Coronary artery (tissue), 2 donors: ENCODE measurements at regions not wholly inside any gene's neighbourhood (a gene's known extent, or its start where the extent isn't known, plus 50 kb on each side); places are given as distances from the start of the nearest gene placed in this dataset.

ENCODE experiments used
- DNase-seq: peaks from one replicate; pipeline ENCODE4 v3.0.0-alpha.2; 2017; ENCODE audit warnings: low spot score
- H3K27ac ChIP-seq, 2 donors: fragments of 200-600 bp; sonication (generic); one replicate each; pipeline ENCODE4 v1.5.1; 2016 to 2019
- H3K4me3 ChIP-seq: fragments of 200-600 bp; sonication (generic); 2 replicates; pipeline ENCODE4 v1.5.1; 2016; ENCODE audit warnings: mild to moderate bottlenecking, moderate library complexity
- TF ChIP-seq, protein P1 (sequence below): fragments of 200-600 bp; sonication (generic); IDR thresholded peaks from one replicate; pipeline ENCODE4 v1.5.1; 2019; ENCODE audit warnings: antibody characterized with exemption

DNA sequence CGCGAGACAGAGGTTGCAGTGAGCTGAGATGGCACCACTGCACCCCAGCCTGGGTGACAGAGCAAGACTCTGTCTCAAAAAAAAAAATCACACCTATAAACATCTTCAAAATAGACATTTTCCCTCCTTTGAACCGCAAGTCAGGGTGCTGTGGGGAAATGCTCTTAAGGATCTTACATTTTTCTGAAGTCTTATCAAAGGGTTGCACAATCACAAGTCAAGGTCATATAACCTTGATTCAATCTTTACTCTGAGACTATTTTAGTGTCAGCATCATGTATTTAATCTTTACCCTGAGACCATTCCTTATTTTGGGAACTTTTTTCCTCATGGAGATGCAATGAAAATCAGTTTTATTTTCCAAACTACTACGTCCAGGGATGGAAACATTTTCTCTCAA is 62.8 kb upstream of the RANBP3L start:
- DNase-seq = no peak
- TF ChIP-seq, protein P1, sequence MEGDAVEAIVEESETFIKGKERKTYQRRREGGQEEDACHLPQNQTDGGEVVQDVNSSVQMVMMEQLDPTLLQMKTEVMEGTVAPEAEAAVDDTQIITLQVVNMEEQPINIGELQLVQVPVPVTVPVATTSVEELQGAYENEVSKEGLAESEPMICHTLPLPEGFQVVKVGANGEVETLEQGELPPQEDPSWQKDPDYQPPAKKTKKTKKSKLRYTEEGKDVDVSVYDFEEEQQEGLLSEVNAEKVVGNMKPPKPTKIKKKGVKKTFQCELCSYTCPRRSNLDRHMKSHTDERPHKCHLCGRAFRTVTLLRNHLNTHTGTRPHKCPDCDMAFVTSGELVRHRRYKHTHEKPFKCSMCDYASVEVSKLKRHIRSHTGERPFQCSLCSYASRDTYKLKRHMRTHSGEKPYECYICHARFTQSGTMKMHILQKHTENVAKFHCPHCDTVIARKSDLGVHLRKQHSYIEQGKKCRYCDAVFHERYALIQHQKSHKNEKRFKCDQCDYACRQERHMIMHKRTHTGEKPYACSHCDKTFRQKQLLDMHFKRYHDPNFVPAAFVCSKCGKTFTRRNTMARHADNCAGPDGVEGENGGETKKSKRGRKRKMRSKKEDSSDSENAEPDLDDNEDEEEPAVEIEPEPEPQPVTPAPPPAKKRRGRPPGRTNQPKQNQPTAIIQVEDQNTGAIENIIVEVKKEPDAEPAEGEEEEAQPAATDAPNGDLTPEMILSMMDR = no peak
- no peak overlapping the region for H3K27ac ChIP-seq
- no peak overlapping the region for H3K4me3 ChIP-seq

DNA sequence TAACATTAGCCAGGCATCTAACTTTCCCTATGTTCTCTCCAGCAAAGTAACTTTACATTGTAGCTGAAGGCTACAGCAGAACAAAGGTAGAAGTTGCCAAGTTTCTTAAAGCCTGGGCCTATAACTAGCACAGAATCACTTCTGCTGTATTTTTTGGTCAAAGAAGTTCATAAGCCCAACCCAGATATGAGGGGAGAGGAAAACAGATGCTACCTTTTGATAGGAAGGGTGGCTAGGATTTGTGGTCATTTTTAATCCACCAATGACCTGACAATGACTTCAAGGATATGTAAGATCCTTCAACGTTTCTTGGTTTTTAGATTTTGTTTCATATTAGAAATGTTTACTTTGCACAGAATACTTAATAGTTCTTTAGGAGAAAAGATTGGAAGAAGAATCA is 64.2 kb upstream of the RANBP3L start:
- Histone ChIP-seq H3K27ac (no peak overlapping the region), H3K4me3 (no peak overlapping the region)
- no peak for DNase-seq
- TF ChIP-seq, protein P1 = no peak

DNA sequence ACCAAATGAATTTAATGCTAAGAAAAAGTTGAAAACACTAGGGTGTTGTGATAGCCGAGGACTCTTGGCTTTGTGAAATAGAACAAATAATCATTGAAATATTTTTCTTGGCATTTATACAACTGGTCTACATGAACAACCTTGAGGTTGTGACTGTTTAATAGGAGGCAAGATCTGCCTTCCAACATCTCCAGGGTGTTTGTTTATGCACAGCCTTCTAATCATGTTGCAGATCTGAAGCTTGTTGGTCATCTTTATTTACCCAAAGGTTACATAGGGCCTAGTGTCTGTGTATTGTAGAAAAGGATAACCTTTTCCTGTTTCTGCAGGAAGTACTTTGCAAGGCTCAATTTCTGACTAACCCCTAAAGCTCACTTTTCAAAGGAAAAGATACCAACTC is 65.2 kb upstream of the RANBP3L start:
- Histone ChIP-seq H3K27ac (peak overlapping the region in 1 of 2 donors; percentile 56), H3K4me3 (no peak overlapping the region)
- DNase-seq = no peak
- TF ChIP-seq, protein P1 = no peak

DNA sequence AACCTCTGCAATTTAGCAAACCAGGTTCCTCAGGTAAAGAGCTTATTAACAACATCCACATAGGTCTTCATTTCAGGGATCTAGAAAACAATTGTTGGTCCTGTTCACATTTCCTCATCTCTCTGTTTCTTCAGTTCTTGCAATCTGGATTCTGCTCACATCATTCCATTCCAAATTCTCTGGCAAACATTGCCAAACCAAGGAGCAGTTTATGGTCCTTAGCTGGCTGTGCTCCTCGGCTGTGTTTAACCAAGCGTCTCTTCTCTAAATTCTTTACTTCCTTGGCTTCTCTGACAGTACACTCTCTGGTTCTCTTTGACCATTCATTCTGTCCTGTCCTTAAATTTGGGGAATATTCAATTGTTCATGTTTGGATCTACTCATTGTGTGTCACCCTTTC is 65.8 kb upstream of the RANBP3L start:
- DNase-seq = no peak
- Histone ChIP-seq H3K27ac (peak overlapping the region in 1 of 2 donors; percentile 56), H3K4me3 (no peak overlapping the region)
- TF ChIP-seq, protein P1 = no peak

DNA sequence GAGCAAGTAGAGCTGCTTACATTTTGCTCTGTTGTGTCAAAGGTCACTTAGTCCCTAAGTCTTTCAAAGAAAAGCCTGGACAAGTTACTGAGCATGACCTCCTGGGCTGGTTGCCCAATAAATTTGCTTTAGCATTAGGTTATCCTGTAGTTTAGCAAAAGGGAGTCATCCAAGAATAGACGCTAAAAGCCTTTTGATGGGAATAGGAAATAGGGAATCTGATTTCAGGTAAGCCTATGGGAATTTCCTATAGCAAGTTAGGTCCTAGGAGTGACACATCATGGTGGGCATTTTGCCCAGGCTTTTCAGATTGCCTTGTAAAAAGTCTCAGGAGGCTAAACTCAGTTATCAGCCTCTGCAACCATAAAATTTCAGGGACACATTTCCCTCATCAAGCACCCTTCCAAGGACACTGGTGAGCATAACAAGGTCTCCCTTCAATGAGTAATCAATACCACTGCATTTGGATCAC is 67.6 kb upstream of the RANBP3L start:
- DNase-seq = no peak
- Histone ChIP-seq H3K27ac (no peak overlapping the region), H3K4me3 (no peak overlapping the region)
- TF ChIP-seq, protein P1 = no peak

DNA sequence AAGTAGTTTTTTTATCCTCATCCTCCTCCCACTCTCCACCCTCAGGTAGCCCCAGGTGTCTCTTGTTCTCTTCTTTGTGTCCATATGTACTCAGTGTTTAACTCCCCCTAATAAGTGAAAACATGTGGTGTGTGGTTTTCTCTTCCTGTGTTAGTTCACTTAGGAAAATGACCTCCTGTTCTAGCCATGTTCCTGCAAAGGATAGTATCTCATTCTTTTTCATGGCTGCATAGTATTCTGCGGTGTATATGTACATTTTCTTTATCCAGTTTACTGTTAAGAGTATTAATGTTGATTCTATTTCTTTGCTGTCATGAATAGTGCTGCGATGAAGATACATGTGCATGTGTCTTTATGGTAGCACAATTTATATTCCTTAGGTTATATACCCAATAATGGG is 68.4 kb upstream of the RANBP3L start:
- no peak for DNase-seq
- Histone ChIP-seq H3K4me3 (no peak overlapping the region), H3K27ac (no peak overlapping the region)
- TF ChIP-seq, protein P1 = no peak

DNA sequence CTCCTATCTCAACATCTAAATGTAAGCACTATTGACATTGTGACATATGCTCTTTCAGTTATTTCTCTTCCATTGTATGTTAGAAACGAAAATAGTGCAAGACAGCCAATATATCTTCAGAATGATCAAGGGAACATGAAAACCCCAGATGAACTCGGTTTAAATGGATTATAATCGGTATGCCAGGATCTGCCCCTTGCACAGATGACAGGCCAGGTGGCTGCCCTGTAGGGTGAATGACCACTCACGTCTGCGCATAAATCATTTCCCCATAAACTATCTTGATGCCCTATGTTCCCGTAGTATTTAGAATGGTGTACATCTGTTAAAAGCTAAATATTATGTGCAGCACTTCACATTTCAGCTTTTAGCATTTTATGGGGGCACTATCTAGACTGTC is 69.7 kb upstream of the RANBP3L start:
- Histone ChIP-seq H3K27ac (no peak overlapping the region), H3K4me3 (no peak overlapping the region)
- TF ChIP-seq, protein P1 = no peak
- no peak for DNase-seq
